Islet of Langerhans (tissue), 1 donor: ENCODE measurements at regions not wholly inside any gene's neighbourhood (a gene's known extent, or its start where the extent isn't known, plus 50 kb on each side); places are given as distances from the start of the nearest gene placed in this dataset.
"Not testable (repeated sequence)": the region's sequence is repeated elsewhere in the genome, so short reads cannot be mapped to it uniquely, and the experiment has no call there.

Experiments used
- FAIRE-seq: peaks from one replicate; lab custom pipeline; 2011; peaks lifted over from hg19 to GRCh38; lab: Jason Lieb, UNC

DNA sequence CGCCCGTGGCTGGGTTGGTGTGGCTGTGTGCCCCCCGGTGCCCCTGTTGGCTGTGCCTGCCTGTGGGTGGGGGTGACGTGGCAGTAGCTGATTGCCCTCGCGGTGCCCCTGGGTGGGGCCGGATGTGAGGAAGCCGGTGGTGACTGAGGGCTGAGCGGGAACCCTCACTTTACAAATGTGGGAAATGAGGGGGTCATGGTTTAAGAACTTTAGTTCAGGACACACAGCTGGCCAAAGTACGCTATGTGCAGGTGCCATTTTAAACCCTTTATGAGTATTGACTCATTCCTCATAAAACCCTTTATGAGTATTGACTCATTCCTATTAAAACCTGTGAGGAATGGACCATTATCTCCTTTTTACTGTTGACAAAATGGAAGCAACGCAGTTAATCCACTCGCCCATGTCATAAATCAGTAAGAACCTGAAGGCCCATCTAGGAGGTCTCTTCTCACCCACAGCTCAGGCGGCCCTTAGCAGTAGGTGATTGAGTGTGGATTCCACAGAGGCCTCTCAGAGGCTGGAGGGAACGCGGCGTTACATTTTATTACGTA lies 290.1 kb upstream of the COBL start:
- no peak for FAIRE-seq

DNA sequence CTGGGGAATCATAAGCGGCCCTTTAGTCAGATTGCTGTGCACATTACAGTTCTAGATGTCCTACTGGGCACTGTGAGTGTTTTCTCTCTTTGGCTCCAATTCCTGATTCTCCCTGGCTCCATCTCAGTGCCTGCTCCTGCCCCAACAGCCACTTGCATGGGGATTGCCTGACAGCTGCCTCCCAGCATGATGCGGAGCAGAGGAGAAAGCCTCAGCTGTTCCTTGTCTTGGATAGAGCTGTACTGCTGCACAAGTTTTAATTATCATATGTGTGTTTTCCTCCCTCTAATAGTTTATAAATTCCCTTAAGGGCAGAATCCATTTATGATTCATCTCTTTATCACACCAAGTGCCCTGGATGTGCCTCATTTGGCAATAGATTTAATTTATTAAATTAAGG lies 285.8 kb upstream of the COBL start:
- FAIRE-seq = no peak

DNA sequence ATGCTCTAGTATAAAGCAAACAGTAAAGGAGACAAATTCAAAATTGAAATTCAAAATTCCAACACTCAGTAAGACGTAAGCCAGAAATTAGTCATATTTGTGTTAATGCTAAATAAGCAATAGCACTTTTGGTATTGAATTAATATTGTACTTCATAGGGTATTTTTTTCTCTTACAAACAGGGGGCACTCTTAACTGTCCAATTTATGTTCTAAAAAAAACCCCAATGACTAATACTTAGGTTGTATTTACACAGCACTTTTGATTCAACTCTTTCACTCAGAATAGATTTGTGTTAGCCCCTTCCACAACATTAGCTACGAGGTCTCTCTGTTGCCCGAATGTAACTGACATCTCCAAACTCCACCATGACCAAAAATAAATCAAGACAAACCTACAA lies 284.9 kb upstream of the COBL start:
- no peak for FAIRE-seq

DNA sequence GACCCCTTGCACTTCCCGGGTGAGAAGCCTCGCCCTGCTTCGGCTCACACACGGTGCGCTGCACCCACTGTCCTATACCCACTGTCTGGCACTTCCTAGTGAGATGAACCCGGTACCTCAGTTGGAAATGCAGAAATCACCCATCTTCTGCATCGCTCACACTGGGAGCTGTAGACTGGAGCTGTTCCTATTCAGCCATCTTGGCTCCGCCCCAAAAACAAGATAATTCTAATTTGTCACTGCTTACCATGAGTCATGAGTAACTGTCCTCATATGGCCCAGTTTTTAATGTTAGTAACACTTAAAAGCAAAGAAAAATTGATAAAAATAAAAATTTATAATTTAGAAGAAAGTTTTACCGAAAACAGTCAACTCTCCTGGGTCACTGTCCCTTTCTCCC lies 283.3 kb upstream of the COBL start:
- not testable (repeated sequence) for FAIRE-seq

DNA sequence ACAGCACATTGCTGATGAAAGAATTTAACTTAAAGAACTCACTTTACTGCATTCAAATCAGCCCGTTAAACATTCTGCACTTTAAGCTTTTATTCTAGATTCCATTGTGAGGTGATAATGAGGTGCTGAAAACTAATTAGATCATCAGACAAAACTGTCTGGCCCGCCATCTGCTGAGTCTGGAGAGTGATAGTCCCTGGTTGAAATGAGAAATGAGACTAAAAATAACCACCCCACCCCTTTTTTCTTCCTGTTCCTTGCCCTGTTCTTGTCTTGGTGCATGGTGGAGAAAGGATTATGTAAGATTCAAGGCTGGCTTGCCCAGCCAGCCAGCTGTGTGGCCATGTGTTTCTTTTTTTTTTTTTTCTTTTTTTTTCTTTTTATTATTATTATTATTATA lies 277.0 kb upstream of the COBL start:
- no peak for FAIRE-seq

DNA sequence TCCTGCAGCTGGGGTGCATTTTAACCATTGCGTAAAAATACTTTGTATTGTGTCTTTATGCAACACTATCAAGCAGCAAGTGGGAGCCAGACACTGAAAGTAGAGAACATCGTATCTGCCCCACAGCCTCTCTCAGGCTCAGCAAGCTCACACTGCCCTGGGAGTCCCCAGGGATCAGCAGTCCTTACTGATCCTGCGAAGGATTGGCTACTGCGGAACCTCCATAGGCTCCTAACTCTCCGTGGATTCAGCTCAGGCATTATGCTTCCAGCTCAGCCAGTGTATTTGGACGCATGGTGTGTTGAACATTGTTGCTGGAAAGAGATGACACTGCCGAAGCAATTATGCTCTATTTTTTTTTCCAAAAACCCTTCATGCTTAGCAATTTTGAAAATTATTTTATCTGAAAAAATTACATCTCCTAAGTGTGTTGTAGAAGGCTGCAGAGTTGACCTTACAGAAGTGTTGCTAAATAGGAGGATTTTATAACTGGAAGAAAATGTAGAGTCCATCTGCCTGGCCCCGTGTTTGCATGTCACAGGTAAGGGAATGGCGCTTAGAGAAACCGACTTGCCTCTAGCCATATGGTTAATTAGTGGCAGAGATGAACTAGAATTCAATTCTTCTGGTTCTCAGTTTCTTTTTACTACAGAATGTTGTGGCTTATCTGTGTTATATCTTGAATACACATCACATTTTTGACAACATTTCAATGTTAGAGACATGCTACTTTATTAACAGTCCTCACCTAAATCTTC lies 276.4 kb upstream of the COBL start:
- FAIRE-seq = no peak

DNA sequence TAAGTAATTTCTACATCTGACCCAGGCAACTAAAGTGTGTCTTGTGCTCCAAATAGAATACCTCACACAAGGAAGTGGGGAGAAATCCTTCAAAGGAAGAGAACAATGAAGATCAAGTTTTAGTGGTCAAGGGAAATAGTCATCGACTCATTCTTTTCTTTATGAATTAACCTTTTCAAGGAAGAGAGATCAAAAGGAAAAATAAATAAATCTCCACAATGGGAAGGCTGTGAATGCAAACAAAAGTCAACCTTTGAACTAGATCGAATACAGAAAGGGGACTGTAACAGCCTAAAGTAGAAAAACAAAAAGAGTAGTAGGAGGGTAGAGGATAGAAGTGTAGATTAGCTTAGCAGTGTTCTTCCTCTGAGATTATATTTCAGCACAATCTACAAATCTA lies 274.6 kb upstream of the COBL start:
- FAIRE-seq = no peak

DNA sequence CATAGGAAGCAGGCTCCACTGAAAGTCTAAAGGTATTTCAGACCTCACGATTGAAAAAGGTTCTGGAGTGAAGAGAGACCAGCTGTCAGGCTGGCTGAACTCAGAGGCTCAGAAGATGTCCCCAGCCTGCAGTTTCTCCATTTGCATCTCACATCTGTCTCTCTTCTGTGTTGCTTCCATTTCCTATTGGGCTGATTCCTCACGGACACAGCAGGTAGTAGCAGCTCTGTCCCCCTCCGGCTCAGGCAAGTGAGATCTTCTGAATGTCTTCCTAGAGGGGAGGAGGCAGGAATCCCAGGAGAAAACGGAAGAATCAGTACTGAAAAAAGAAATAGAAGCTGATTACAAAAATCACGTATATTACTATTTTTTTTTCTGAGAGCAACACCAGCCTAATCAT lies 274.1 kb upstream of the COBL start:
- no peak for FAIRE-seq

DNA sequence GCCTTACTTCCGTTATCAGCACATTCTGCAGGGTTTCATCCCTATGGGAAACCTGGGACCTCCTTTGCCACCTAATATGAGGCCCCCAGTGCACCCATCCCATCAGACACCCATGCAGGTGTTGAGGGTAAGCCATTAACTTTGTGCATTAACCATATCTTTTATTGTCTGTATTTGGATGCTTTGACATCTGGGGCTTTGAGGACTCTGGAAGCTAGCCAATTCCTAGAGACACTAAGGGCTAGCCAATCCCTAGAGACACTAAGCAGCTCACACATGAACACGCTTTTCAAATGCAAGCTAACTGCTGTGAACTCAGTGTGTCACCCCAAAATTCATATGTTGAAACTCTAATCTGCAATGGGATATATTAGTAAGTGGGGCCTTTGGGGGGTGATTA lies 272.5 kb upstream of the COBL start:
- no peak for FAIRE-seq

DNA sequence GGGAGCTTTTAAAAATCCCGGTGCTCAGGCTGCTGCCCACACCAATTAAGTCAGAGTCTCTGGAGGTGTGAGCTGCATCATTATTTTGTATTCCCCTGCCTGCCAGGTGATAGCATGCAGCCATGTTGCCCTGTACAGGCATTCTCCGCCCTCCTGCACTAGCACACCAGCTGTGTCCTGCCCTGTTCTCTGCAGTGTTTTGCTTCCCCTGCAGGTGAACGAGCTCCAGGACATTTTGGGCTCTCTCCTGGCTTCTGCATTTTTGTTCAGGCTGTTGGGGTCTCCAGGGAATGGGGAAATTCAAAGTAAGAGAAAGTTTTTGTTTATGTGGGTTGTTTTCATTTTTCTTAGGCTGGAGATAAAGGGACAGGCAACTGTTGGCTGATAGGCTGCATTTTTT lies 271.0 kb upstream of the COBL start:
- FAIRE-seq = no peak

DNA sequence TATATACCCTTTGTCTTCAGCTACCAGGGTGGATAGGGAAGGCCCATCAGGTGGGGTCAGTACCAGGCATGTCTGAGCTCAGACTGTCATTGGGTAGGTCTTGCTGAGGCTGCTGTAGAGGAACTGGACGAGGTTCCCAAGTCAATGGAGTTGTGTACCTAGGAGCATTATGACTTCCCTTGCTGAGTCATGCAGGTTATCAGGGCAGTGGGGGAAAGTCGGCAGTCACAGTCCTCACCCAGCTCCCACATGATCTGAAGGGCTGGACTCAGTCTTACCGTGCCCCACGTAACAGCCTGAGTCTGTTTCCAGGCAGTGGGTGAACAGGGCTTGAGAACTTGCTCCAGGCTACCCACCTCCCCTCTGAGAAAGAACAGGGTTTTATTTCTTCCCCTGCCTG lies 260.8 kb upstream of the COBL start:
- no peak for FAIRE-seq

DNA sequence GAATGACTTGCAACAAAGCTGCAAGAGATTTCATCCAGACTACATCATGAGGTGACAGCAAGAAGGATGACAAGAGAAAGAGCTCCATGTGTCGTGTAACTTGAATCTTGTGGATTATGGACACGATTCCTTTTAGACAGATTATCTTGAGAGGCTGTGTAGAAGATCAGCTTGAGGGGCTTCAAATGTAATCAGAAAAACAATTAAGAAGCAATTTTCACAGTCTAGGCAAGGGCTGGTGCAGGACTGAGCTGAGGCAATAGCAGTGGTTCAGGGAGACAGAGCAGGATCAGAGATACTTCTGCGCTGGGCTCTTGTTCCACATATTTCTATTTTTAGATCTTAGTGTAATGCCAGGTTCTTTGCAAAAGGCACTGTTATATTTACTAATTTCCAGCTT lies 253.0 kb upstream of the COBL start:
- no peak for FAIRE-seq

DNA sequence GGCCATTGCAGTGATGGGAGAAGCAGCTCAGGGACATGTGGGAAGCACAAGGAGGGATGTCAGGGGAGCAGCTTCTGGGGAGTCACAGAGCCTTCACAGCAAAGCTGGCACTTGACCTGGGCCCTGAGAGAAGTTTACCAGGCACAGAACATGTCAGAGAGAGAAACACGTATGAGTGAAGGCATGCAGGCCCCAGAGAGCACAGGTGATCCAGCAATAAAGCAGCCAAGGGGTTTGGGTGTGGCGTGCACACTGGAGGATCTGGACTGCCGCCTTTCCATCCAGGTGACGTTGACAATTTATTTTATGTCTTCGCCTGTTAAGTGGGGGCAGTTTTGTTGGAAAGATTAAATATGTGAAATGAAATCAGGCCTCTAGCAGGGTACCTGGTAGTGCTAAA lies 252.6 kb upstream of the COBL start:
- no peak for FAIRE-seq

DNA sequence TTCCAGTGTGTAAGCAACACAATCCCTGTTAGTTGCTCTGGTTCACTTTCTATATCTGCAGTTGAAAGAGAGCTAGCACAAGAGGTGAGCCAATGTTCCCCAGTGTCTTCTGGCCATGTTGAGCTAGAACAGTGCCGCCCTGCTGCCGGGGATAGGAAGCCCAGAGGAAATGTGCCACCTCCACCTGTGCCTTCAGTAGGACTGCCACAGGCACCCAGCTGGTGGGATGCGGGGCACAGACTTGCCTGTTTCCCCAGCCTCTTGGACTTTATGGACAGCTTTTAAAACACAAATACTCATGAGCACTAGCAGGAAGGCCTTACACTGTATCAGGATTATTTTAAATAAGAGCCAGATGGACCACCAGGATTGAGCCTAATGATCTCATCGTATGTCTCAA lies 234.5 kb upstream of the COBL start:
- no peak for FAIRE-seq

DNA sequence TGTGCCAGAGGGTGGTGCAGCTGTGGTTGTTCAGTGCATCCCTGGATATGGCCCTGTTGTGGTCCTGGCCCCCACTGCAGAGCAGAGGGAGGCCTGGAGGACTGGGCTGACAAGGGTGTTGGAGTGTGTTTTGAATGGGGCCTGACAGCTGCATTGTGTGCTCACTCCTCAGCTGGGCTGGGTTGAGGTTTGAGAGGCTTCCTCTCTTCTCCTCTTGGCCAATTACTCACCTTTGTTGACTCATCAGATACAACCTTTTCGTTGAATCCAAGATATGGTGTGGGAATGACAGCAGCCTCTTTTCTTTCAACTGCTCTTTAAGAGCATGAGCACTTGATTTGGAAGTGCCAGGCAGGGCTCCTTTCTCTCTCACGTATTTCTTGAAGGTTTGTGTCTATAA lies 228.5 kb upstream of the COBL start:
- no peak for FAIRE-seq

DNA sequence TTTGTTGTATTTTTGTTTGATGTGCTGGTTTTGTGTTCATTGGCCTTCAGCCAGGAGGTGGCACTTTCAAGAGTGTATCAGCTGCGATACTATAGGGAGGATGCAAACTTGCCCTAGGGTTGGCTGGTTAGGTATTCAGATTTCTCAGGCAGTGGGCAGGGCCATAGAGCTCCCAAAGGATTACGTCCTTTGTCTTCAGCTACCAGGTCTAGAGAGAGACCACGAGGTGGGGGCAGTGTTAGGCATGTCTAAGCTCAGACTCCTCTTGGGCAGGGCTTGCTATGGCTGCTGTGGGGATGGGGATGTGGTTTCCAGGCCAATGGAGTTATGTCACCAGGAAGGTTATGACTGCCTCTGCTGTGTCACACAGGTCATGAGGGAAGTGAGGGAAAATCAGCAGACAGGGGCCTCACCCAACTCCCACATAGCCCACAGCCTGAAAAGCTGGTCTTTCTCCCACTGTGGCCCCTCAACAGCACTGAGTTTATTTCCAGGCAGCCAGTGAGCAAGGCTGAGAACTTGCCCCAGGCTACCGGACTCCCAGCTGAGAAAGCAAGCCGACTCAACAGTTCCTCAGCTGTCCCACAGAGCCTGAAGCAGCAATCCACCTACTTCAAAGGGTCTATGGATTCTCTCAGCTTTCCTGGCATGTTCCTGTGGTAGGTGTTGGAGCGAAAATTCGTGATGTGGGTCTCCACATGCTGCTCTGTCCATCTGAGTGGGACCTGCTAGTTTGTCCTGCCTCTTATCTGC lies 227.4 kb upstream of the COBL start:
- FAIRE-seq = no peak

DNA sequence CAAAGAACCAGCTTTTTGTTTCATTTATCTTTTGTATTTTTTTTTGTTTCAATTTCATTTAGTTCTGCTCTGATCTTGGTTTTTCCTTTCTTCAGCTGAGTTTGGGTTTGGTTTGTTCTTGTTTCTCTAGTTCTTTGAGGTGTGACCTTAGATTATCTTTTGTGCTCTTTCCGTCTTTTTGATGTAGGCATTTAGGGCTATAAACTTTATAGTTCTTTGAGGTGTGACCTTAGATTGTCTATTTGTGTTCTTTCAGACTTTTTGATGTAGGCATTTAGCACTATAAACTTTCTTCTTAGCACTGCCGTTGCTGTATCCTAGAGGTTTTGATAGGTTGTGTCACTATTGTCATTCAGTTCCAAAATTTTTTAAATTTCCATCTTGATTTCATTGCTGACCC lies 224.3 kb upstream of the COBL start:
- not testable (repeated sequence) for FAIRE-seq

DNA sequence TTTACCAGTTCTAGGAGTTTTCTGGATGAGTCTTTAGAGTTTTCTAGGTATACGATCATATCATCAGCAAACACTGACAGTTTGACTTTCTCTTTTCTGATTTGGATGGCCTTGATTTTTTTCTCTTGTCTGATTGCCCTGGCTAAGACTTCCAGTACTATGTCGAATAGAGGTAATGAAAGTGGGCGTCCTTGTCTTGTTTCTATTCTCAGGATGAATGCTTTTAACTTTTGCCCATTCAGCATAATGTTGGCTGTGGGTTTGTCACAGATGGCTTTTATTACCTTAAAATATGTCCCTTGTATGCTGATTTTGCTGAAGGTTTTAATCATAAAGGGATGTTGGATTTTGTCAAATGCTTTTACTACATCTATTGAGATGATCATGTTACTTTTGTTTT lies 223.2 kb upstream of the COBL start:
- FAIRE-seq = no peak

DNA sequence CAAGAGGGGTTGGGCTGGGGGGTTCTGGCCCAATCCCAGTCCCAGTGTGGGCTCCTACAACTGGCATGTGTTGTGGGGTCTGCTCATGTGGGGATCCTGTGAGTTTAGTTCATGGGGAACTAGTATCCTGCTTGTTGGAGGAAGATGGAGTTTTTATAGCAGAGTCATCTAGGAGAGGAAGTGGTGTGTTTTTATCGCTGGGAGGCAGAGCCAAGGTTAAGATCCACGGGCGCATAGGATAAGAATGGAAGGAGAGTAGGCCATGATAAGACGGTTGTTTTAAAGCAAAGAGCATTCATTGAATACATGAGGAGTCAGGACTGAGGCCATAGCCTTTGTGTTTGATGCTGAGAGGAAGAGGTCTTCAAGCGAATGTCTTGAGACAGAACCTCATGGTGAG lies 211.6 kb upstream of the COBL start:
- FAIRE-seq = no peak

DNA sequence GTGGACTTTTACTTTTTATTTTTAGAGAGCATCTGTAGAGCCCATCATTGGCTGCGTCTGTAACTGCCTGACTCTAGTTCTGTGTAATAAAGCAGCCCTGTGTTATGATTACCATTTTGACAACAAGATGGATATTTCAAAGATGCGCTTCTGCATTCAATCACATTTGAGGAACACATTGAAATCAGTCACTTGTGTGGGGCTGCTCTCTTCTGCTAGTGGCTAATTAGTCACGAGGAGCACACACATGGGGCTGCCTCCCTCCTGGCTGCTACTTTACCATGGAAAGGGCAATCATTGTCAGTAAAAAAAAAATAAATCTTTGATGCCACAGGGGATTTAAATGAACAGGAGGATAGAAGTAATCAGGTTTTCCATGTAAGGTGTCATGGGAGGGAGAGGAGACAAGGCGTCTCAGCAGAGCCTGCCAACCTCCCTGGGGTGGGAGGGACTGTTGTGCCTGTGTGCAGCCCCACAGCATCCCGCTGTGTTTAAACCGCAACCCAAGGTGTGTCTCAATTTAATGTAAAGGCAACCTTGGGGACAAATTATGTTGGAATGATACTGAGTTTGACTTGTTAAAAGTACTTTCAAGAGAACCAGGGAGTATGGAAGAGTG lies 205.2 kb upstream of the COBL start:
- no peak for FAIRE-seq

DNA sequence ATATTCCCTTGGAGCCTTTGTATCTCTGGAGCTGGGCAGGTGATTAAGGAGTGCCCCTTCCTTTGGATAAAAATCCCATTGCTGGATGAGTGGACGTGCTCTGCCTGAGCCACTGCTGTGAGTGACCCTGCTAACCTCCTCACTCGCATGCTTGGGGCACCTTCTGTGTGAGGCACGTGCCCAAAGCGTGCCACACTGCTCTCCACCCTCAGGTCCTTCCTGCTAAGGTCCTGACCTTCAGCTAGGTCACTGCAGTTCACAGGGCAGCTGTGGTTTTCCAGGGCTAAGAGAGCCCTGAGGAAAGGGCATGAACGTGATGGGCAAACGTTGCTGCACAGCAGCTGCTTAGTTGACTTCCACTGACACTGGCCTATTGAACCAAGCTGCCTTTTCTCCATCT lies 204.4 kb upstream of the COBL start:
- no peak for FAIRE-seq

DNA sequence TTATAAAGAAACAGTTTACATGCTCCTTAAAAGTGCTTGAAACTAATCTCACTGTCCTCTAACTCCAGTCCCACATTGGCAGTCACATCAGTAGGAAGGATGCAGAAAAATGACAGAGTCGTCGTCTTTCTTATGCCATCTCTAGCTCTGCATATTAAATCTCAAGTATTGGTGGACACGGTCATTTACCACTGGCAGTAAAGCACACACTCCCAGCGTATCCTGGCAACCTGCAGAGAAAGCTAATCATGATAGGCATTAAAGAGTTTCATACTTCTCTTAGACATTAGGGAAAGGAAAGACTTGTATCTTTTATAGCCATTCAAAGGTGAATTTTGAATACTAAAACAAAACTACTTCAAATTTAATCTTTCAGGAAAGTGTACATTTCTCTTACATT lies 202.0 kb upstream of the COBL start:
- no peak for FAIRE-seq

DNA sequence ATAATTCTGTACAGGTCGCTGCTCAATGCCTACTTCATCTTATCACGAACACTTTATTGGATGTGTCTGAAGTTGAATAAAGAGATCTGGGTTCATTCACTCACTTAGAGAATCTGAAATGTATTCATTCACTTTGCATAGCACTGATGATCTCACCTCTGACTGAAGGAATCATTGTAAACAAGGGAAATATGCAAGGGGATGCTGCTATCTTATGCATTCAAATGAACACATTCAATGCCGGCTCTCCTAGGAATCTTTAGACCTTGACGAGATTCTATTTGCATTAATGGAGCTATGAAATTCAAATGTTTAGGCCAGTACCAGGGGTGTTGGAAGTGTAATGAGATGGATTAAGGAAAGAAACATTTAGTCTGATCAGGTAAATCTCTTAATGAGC lies 200.6 kb upstream of the COBL start:
- FAIRE-seq = no peak
